NCI-H2107 (cell line): ENCODE measurements at regions not wholly inside any gene's neighbourhood (a gene's known extent, or its start where the extent isn't known, plus 50 kb on each side); places are given as distances from the start of the nearest gene placed in this dataset.

Experiments used
- DNase-seq: peaks from one replicate; lab custom pipeline; 2025; lab: John Stamatoyannopoulos, UW

- no peak for DNase-seq
Measured at GRCh38 chr1:212557739-212558692, 50.5 kb upstream of the ATF3 start.

GRCh38 chr1:212558693-212559480 is 49.7 kb upstream of the ATF3 start:
- DNase-seq, result peak; percentile 91
